Hindlimb muscle (tissue), 1 donor: ENCODE measurements at regions not wholly inside any gene's neighbourhood (a gene's known extent, or its start where the extent isn't known, plus 50 kb on each side); places are given as distances from the start of the nearest gene placed in this dataset.

ENCODE experiments used
- DNase-seq: peaks from one replicate; pipeline ENCODE4 v3.0.0-alpha.2; 2013

GRCh38 chr14:101123618-101124510 is 220.3 kb upstream of the RTL1 start:
- no peak for DNase-seq

DNA sequence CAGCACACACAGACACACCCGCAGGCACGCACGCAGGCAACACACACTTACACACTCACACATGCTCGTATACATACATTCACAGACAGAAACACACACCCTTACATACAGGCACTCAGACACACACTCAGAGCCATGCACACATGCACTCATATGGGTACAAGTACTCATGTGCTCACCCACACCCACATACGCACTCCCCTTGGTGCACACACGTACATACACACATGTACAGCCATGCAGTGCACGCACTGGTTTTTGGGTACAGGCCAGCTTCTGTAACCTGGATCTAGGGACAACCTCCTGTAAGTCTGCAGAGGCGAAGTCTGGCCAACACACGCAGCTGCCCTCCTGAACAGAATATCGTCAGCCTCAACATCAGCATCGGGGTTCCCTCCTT is 221.3 kb upstream of the RTL1 start:
- no peak for DNase-seq

DNA sequence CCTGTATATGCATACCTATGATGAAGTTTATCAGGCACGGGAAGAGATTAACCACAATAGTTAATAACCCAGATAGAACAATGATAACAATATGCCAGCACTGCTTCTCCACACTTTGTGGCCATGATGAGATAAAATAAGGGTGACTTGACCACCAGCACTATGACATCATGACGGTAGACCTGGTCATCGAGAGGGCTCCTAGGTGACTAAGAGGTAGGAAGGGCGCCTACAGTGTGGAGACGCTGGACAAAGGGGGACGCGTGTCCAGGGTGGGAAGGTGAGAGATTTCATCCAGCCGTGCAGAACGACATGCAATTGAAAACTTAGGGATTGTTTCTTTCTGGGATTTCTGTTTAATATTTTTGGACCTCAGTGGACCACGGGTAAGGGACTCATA is 221.8 kb upstream of the RTL1 start:
- no peak for DNase-seq

- no peak for DNase-seq
Observed at GRCh38 chr14:101125719-101126651, 222.5 kb upstream of the RTL1 start.

GRCh38 chr14:101126731-101127130 is 223.2 kb upstream of the RTL1 start:
- no peak for DNase-seq

GRCh38 chr14:101127224-101127623 is 223.7 kb upstream of the RTL1 start:
- no peak for DNase-seq

DNA sequence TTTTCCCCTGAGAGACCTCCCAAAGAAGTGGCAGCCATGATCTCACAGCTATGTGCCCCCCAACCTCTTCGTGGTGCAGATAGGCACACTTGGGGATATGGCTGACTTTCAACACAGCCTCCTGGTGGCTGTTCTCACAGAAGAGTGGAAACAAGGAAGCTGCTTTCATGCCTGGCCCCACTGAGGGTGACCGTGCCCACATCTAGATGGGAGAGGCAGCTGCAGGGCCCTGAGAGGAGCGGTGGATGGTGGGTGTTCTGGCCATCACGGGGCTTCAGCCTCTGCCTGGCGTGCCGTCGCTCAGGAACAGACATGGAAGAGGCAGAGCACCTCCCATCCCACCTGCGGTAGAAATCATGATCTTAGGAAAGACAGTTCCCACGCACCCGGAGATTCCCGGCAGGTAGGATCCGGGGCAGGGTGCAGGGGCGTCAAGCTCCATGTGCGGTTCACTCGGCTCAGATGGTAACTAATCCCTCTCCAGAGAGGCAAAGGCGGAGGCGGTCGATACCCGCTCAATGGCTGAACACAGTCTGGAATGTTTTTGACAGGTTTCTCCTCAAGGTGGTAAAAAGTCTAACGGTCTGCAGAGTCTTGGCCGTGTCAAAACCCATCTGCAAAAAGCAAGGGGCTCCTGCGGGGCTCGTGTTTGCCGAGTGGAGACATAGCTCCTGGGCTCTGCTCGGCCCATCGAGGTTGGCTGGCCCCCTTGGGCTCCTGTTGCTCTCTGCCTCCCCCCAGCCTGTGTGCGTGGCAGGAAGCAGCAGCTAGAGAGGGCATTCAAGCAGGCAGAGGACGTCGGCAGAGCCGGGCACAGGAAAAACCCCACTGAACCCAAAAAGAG is 225.2 kb upstream of the RTL1 start:
- DNase-seq, result no peak

DNA sequence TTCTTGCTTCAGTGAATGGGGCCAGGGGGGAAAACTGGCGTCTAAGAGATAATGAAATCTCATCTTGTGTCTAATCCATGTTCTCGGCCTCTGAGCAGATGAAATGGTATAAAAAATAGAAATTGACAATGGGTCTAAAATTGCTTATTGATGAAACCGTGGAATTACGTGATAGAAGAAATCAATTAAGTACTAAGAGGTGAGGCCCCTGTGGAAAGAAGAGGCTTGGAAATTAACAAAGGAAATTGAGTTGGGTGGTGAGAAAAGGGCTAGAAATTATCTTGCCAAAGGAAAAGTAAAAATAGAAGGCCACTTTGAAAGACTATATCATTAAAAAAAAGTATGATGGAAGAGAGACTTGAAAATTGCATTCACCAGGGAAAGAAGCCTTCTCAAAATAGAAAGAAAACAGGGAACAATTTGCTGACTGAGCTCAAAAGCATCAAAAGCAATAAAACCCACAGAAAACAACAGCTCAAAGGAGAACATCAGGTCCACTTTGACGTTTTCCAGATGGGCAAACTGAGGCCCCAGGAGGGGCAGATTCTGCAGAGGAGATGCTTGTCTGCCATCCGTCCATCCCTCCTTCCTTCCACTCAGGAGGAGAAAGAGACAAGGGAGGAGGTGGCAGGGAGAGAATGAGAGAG is 226.1 kb upstream of the RTL1 start:
- no peak for DNase-seq

DNA sequence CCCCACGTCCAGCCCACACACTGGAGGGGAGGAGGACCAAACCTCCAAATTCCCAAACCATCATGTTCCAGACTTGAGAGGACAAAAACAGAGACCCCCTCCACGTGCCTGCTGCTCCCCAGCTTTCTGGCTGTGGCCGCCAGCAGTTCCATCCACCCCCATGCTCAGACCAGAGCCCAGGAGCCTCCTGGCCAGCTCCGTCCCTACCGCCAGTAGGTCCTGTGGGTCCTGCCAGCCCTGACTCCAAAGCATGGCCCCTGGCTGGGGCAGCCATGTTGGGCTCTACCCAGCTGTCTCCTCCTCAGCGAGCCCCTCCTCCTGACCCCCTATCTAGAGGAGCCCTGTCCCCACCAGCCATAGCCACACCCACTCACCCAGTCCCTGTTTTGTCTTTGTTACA is 227.3 kb upstream of the RTL1 start:
- no peak for DNase-seq

DNA sequence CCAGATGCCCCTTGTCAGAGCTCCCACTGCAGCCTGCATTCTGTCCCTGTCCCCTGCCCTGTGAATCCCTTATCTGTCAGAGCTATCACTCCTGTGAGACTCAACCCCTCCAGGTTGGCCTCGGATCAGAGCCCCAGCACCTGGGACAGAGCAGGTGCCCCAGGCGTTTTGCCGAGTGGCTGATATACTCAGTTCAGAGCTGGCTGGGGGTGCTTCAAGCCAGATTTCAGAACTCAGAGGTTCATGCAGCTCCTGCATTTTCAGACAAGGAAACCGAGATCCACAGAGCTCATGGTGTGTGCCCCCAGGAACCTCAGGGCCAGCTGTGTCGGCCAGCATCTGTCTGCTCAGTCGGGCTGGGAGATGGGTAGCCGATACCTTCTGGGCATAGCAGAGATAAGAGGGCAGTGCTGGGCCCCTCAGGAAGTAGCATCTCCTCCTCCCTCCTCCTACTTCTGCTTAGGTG is 228.0 kb upstream of the RTL1 start:
- no peak for DNase-seq

DNA sequence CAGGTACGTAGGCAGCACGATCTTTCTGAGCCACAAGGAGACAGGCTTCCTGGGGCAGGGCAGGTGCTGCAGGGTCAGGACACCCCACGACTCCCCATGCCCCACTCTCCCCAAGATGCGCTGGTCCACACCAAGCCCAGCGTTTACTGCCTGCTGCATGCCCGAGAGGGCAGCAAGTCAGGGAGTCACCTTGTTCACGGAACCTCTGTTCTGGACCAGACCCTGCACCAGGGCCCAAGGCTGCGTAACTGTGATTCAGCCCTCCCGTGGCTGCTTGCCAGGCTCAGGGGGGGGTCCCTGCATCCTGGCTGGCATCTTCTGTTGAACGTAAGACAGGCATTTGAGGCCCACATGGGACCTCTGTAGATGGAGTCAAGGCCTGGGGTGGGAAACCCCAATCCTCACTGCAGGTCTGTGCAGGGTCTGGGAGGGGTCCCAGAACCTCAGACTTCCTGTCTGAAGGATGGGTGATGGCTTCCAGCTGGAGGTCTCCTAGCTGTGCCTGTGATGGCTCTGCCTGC is 228.6 kb upstream of the RTL1 start:
- DNase-seq, result no peak

DNA sequence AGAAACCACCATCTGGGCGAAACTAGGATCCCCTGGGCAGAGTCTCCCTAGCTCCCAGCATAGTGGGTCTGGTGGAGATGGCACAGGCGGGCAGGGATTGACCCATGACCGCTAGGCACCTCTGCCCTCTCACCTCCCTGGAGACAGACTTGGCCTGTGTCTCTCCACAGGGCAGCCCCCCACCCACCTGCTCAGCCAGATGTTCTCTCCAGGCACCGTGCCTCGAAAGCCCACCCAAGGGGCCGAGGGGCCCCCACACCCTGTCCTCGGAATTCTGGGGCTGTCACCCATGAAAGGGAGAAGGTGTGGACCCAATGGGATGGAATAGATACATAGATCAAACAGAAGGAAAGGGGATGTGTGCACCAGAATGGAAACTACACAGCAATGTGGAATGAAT is 229.1 kb upstream of the RTL1 start:
- DNase-seq, result no peak

DNA sequence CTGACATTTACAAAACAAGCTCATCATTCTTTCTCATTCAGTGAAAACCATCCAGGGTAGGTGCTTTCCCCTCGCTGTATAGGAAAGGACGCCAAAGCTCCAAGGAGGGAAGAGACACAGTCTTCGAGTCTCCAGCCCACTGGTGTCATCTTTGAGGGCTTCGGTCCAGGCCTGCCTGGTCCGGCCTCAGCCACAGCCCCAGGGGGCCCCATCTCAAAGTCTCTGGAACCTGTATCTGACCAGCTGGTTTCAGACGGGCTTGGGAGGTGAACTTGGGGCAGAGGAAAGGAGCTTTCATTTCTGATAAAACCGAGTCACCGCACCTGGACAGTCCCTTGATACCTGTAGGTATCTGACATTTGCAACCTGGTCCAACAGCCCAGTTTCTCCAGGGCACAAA is 229.5 kb upstream of the RTL1 start:
- DNase-seq, result no peak

GRCh38 chr14:101134161-101134631 is 230.7 kb upstream of the RTL1 start:
- DNase-seq, result no peak

DNA sequence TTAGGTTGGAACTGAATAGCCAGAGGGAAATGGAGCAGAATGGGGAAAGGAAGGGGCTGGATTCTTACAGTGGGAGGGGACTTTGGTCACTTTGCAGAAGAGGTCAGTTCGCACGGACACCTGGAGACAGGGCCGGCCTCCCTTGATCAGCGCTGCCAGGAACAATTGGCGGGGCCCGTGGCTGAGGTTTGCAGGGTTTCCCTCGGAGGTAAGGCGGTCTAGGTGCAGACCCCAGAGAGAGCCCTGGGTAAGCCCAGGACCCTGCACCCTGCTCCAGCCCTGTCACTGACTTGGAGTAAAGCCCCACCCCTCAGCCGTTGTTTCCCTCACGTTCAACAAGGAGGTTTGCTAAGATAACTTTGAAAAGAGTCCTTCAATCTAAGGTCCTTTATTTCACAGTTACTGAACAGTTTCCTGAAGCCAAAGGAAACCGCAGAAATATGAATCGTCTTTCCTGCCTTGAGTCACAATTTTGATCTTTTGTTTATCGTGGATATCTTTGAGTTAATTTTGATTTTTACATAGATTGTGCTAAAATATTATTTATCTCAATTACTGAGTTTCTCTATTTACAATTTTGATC is 231.4 kb upstream of the RTL1 start:
- DNase-seq, result no peak

DNA sequence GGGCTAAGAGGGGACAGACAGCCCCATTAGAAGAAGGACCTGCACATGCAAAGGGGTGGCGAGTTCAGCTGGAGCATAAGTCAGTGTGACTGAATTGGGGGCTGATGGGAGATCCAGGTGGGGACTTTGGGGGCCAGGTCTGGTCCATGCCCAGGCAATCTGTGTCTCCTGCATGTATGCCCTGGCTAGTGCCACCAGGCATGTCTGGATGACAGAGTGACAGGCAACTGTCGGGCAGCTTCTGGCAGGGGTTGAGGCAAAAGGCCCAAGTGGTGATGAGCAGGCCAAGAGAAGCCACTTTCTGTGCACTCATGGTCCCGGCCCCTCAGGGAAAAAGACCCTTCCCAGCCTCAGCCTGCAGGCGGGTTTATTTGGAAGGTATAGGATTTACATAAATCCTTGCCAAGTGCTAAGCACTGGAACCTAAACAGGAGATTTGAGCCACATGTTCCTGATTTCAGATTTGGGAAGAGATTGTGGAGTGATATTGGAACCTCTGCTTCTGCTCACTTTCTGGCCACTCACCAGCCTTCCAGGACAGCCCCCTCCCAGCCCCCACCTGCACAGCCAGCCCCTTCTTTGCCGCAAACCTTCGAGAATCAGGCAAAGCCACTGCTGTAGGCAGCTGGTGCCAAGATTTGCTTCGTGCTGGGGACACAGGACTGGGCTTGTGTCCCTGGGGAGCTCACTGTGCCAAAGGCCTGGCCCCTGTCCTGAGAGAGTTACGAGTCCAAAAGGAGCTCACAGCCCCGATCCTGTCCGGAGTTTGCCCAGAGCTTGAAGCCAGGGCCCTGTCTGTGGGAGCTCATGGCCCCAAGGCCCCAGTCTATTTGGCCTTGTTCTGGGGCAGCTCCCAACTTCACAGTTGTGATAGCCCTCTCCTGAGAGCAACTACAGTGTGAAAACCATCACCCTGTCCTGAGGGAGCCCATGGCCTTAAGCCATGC is 232.5 kb upstream of the RTL1 start:
- DNase-seq, result no peak

GRCh38 chr14:101137234-101137633 is 233.7 kb upstream of the RTL1 start:
- DNase-seq, result no peak

- no peak for DNase-seq
Observed at GRCh38 chr14:101147848-101148247, 244.3 kb upstream of the RTL1 start.

GRCh38 chr14:101150039-101150610 is 246.6 kb upstream of the RTL1 start:
- DNase-seq, result no peak
